ENCODE measurements at regions not wholly inside any gene's neighbourhood (a gene's known extent, or its start where the extent isn't known, plus 50 kb on each side); places are given as distances from the start of the nearest gene placed in this dataset.
A peak's percentile ranks its signal among the peaks of the same experiment; 100 is the strongest.

GRCh38 chr1:212196355-212196754 lies 88.9 kb upstream of the PPP2R5A start:
- DNase-seq (no peak), ATAC-seq (ENCODE audit: low FRiP score in 2 of 2) (no peak)
- Histone ChIP-seq H3K27ac (no peak overlapping the region), H3K4me1 (no peaks in the 10 kb centered on the region), H3K4me3 (no peak overlapping the region), H3K36me3 (no peaks in the 10 kb centered on the region), H3K27me3 (no peaks in the 10 kb centered on the region), H3K9me3 (no peaks in the 10 kb centered on the region)
- TF ChIP-seq EP300 (IDR thresholded peaks at IDR 0.05) (no peak), CTCF (IDR thresholded peaks at IDR 0.05) (no peak), POLR2A (IDR thresholded peaks at IDR 0.05) (no peak), POLR2AphosphoS5 (IDR thresholded peaks at IDR 0.05) (no peak)
- 97 to 99% methylated on average over 3 of the region's 3 CpGs for WGBS, 2 donors

- no peak for TF ChIP-seq POLR2A (IDR thresholded peaks at IDR 0.05)
- TF ChIP-seq EP300 (IDR thresholded peaks at IDR 0.05): no peak
- no peak for TF ChIP-seq CTCF (IDR thresholded peaks at IDR 0.05)
- TF ChIP-seq POLR2AphosphoS5 (IDR thresholded peaks at IDR 0.05): no peak
- Histone ChIP-seq H3K4me3 (no peak overlapping the region), H3K9me3 (no peaks in the 10 kb centered on the region), H3K27me3 (no peaks in the 10 kb centered on the region), H3K36me3 (no peaks in the 10 kb centered on the region), H3K27ac (peak overlapping the region in 1 of 4 donors; percentile 53), H3K4me1 (peaks cover 0 to 5% (median 2%) of the 10 kb centered on the region in 4 donors)
- ATAC-seq (ENCODE audit: low FRiP score in 2 of 2): no peak
- WGBS, 2 donors: 42 to 47% methylated on average over 3 of the region's 3 CpGs
- no peak for DNase-seq
These were observed 83.7 kb upstream of the PPP2R5A start for GRCh38 chr1:212201461-212201860.

GRCh38 chr1:212203630-212204029 lies 81.6 kb upstream of the PPP2R5A start:
- no peaks in the 10 kb centered on the region for H3K36me3 ChIP-seq
- DNase-seq: no peak
- TF ChIP-seq EP300 (IDR thresholded peaks at IDR 0.05): no peak
- TF ChIP-seq POLR2A (IDR thresholded peaks at IDR 0.05): no peak
- no peak for TF ChIP-seq POLR2AphosphoS5 (IDR thresholded peaks at IDR 0.05)
- TF ChIP-seq CTCF (IDR thresholded peaks at IDR 0.05): no peak
- H3K27me3 ChIP-seq: no peaks in the 10 kb centered on the region
- H3K4me1 ChIP-seq: peaks cover 0 to 5% (median 2%) of the 10 kb centered on the region in 4 donors
- no peak overlapping the region for H3K4me3 ChIP-seq
- H3K27ac ChIP-seq: no peak overlapping the region
- no peak for ATAC-seq (ENCODE audit: low FRiP score in 2 of 2)
- whole genome bisulfite sequencing, 2 donors: 74 to 76% methylated on average over 3 of the region's 3 CpGs
- no peaks in the 10 kb centered on the region for H3K9me3 ChIP-seq

GRCh38 chr1:212205006-212205405 lies 80.2 kb upstream of the PPP2R5A start:
- WGBS, 2 donors: 95 to 100% methylated on average over 1 of the region's 1 CpG
- ATAC-seq (ENCODE audit: low FRiP score in 2 of 2): no peak

More at GRCh38 chr1:212205006-212205405, 80.2 kb upstream of the PPP2R5A start:
- no peak overlapping the region for H3K27ac ChIP-seq
- peaks cover 0 to 5% (median 2%) of the 10 kb centered on the region in 4 donors for H3K4me1 ChIP-seq
- no peaks in the 10 kb centered on the region for H3K9me3 ChIP-seq
- H3K36me3 ChIP-seq: no peaks in the 10 kb centered on the region
- DNase-seq: no peak
- H3K27me3 ChIP-seq: no peaks in the 10 kb centered on the region
- TF ChIP-seq POLR2AphosphoS5 (IDR thresholded peaks at IDR 0.05) (no peak), CTCF (IDR thresholded peaks at IDR 0.05) (no peak), EP300 (IDR thresholded peaks at IDR 0.05) (no peak)
- H3K4me3 ChIP-seq: no peak overlapping the region
